Smooth muscle cell (in vitro differentiated cells): ENCODE measurements at regions not wholly inside any gene's neighbourhood (a gene's known extent, or its start where the extent isn't known, plus 50 kb on each side); places are given as distances from the start of the nearest gene placed in this dataset.

Experiments used
- DNase-seq: peaks from one replicate; lab custom pipeline; 2025; ENCODE audit not compliant: unreplicated experiment; lab: John Stamatoyannopoulos, UW
- H2AFZ ChIP-seq: fragments of 200-600 bp; sonication (generic); 2 replicates; pipeline ENCODE4 v1.6.0; 2016; ENCODE audit warnings: antibody characterized with exemption, low read depth, mild to moderate bottlenecking
- H3F3A ChIP-seq: fragments of 200-600 bp; sonication (generic); 2 replicates; pipeline ENCODE4 v1.6.0; 2017; ENCODE audit warnings: antibody characterized with exemption, low read depth
- H3K27ac ChIP-seq: fragments of 200-600 bp; sonication (generic); 2 replicates; pipeline ENCODE4 v1.5.1; 2016; ENCODE audit warnings: low read depth, mild to moderate bottlenecking
- H3K27me3 ChIP-seq: fragments of 200-600 bp; sonication (generic); 2 replicates; pipeline ENCODE4 v1.6.1; 2016; ENCODE audit warnings: low read depth, mild to moderate bottlenecking
- H3K36me3 ChIP-seq: fragments of 200-600 bp; sonication (generic); 2 replicates; pipeline ENCODE4 v1.5.1; 2016; ENCODE audit warnings: low read depth
- H3K4me1 ChIP-seq: fragments of 200-600 bp; sonication (generic); 2 replicates; pipeline ENCODE4 v1.5.1; 2016; ENCODE audit warnings: low read depth
- H3K4me2 ChIP-seq: fragments of 200-600 bp; sonication (generic); 2 replicates; pipeline ENCODE4 v1.6.0; 2016; ENCODE audit warnings: mild to moderate bottlenecking
- H3K4me3 ChIP-seq: fragments of 200-600 bp; sonication (generic); 2 replicates; pipeline ENCODE4 v1.5.1; 2016; ENCODE audit warnings: mild to moderate bottlenecking
- H3K79me2 ChIP-seq: fragments of 200-600 bp; sonication (generic); 2 replicates; pipeline ENCODE4 v1.6.0; 2016; ENCODE audit warnings: low read depth, mild to moderate bottlenecking
- H3K9ac ChIP-seq: fragments of 200-600 bp; sonication (generic); 2 replicates; pipeline ENCODE4 v1.6.0; 2016; ENCODE audit warnings: low read depth
- H3K9me3 ChIP-seq: fragments of 200-600 bp; sonication (generic); replicated peaks from 2 replicates; pipeline ENCODE4 v1.5.1; 2016; ENCODE audit warnings: low read depth
- H4K20me1 ChIP-seq: fragments of 200-600 bp; sonication (generic); 2 replicates; pipeline ENCODE4 v1.6.0; 2016; ENCODE audit warnings: low read depth
- CTCF ChIP-seq: fragments of 200-600 bp; sonication (generic); IDR thresholded peaks from 2 replicates; pipeline ENCODE4 v1.5.1; 2017; ENCODE audit warnings: borderline replicate concordance, mild to moderate bottlenecking, antibody characterized with exemption; ENCODE audit not compliant: insufficient read depth, poor library complexity, severe bottlenecking
- WGBS: methylation state at CpG from one replicate; pipeline ENCODE4 v1.1.7; 2016; ENCODE audit warnings: low lambda C conversion rate; 5-methylcytosine and 5-hydroxymethylcytosine counted together

DNA sequence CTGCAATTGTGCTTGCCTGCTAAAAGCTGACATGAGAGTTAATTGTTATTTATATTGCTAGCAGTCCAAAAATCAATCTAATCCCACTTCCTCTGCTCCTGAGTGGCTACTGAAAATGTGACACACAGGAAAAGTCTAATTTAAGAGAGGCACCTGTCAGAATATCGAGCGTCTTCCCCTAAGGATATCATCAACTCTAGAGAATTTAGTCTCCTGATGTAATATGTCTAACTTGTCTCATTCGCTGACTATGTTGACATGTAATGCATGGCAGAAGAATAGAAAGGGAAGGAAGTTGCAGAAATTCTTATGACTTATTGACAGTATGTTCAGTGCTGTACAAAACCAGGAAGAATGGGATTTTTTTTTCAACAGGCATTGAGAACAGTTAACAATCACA lies 893.4 kb upstream of the CDH8 start:
- Histone ChIP-seq H3K36me3 (no peaks in the 10 kb centered on the region), H3K79me2 (no peaks in the 10 kb centered on the region), H4K20me1 (no peaks in the 10 kb centered on the region), H2AFZ (no peak overlapping the region), H3K27ac (no peak overlapping the region), H3K4me1 (no peaks in the 10 kb centered on the region), H3K4me2 (no peak overlapping the region), H3K4me3 (no peak overlapping the region), H3K9ac (no peak overlapping the region), H3K9me3 (no peaks in the 10 kb centered on the region), H3F3A (no peaks in the 10 kb centered on the region), H3K27me3 (no peaks in the 10 kb centered on the region)
- no peak for DNase-seq
- WGBS, result 83% methylated on average over 3 of the region's 3 CpGs
- TF ChIP-seq CTCF, result no peak

DNA sequence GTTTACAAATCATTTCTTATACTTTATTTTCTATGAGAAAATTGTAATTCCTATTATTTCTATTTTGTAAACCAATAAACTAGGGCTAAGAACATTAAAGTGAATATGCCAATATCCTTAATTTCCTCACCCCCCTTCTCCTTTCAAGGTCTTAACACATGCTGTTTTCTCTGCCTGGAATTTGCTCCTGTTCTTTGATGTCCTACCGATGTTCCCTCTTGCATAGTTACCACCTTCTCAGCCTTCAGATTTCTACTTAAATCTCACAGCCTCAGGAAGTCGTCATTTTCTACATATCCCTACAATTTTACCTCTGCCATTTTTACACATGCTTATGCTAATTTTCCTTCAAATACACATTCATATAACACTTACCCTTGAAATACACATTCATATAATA lies 890.9 kb upstream of the CDH8 start:
- H3K4me1 ChIP-seq, result no peaks in the 10 kb centered on the region
- H3K79me2 ChIP-seq, result no peaks in the 10 kb centered on the region
- H2AFZ ChIP-seq, result no peak overlapping the region
- no peak overlapping the region for H3K4me3 ChIP-seq
- H3K36me3 ChIP-seq, result no peaks in the 10 kb centered on the region
- no peak for DNase-seq
- H4K20me1 ChIP-seq, result no peaks in the 10 kb centered on the region
- H3K4me2 ChIP-seq, result no peak overlapping the region
- no peaks in the 10 kb centered on the region for H3K27me3 ChIP-seq
- H3K9me3 ChIP-seq, result no peaks in the 10 kb centered on the region
- no peaks in the 10 kb centered on the region for H3F3A ChIP-seq
- no peak overlapping the region for H3K9ac ChIP-seq
- WGBS, result 40% methylated on average over 2 of the region's 2 CpGs
- TF ChIP-seq CTCF, result no peak
- H3K27ac ChIP-seq, result no peak overlapping the region

DNA sequence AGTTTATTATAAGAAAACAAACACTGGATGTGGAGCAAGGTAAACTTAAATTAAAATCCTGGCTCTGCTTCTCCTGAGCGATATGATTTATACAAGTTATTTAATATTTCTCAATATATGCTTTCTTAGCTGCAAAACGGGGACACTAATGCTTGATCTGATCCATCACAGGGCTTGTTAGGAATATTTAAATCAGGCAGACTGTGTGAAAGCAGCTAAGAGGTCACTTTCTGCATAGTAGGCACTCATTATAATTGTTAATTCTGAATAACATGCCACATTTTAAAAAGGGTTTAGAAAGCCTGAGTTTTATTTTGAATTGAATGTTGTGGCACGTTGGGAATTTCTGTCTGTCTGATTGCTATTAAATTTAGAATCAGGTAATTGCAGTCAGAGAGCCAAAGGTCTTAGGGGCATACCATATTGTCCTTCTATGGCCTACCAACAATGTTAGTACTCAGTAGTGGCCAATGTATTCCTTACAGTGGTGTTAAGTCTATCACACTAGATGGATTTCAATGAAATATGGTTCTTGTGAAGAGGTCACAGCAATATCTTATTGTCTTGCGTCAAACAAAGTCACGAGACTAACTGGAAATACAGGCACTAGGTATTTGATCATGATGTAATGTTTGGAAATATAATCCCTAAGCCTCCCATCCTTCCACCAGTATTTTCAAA lies 890.0 kb upstream of the CDH8 start:
- DNase-seq, result no peak
- Histone ChIP-seq H3K36me3 (no peaks in the 10 kb centered on the region), H4K20me1 (no peaks in the 10 kb centered on the region), H3F3A (no peaks in the 10 kb centered on the region), H3K27me3 (no peaks in the 10 kb centered on the region), H3K9ac (no peak overlapping the region), H3K4me1 (no peaks in the 10 kb centered on the region), H3K4me3 (no peak overlapping the region), H3K9me3 (no peaks in the 10 kb centered on the region), H3K4me2 (no peak overlapping the region), H3K27ac (no peak overlapping the region), H2AFZ (no peak overlapping the region), H3K79me2 (no peaks in the 10 kb centered on the region)
- no peak for TF ChIP-seq CTCF
- 86% methylated on average over 5 of the region's 5 CpGs for WGBS

GRCh38 chr16:62921904-62922303 lies 885.7 kb upstream of the CDH8 start:
- DNase-seq, result no peak
- Histone ChIP-seq H3F3A (no peaks in the 10 kb centered on the region), H3K36me3 (no peaks in the 10 kb centered on the region), H3K79me2 (no peaks in the 10 kb centered on the region), H3K27ac (no peak overlapping the region), H3K4me3 (no peak overlapping the region), H3K4me2 (no peak overlapping the region), H3K27me3 (no peaks in the 10 kb centered on the region), H3K4me1 (no peaks in the 10 kb centered on the region), H3K9me3 (no peaks in the 10 kb centered on the region), H3K9ac (no peak overlapping the region), H2AFZ (no peak overlapping the region), H4K20me1 (no peaks in the 10 kb centered on the region)
- TF ChIP-seq CTCF, result no peak
- 96% methylated on average over 2 of the region's 2 CpGs for WGBS
